Activated B cell treated with CpG ODN at 0.5 μM for 24 hours (primary cell): ENCODE measurements at regions not wholly inside any gene's neighbourhood (a gene's known extent, or its start where the extent isn't known, plus 50 kb on each side); places are given as distances from the start of the nearest gene placed in this dataset.

ENCODE experiments used
- ATAC-seq: fragments of 200-7000 bp; cut with Tn5 transposase; one replicate; pipeline ENCODE4 v1.10.0; 2021; ENCODE audit warnings: low read depth, mild to moderate bottlenecking, moderate library complexity
- CTCF ChIA-PET: fragments of 350-600 bp; sonication (Branson Sonifier 250); formaldehyde crosslinking; loops from one replicate; lab custom pipeline; 2021; ENCODE audit warnings: antibody characterized with exemption; lab: Charles Lee
- POLR2A ChIA-PET: fragments of 350-600 bp; sonication (Branson Sonifier 250); formaldehyde crosslinking; loops from one replicate; lab custom pipeline; 2021; ENCODE audit warnings: antibody characterized with exemption; lab: Charles Lee
- DNase-seq: peaks from one replicate; pipeline ENCODE4 v3.0.0; 2022
- H3K27ac Mint-ChIP-seq: one replicate; pipeline ENCODE4 v1.8.0; 2020; ENCODE audit warnings: mixed read lengths
- H3K27me3 Mint-ChIP-seq: one replicate; pipeline ENCODE4 v1.8.0; 2021; ENCODE audit warnings: mixed read lengths
- H3K36me3 Mint-ChIP-seq: one replicate; pipeline ENCODE4 v1.8.0; 2021; ENCODE audit warnings: low read depth, mixed read lengths
- H3K4me1 Mint-ChIP-seq: one replicate; pipeline ENCODE4 v1.8.0; 2021; ENCODE audit warnings: mixed read lengths
- H3K4me3 Mint-ChIP-seq: one replicate; pipeline ENCODE4 v1.8.0; 2020; ENCODE audit warnings: mild to moderate bottlenecking, mixed read lengths
- H3K9me3 Mint-ChIP-seq: one replicate; pipeline ENCODE4 v1.8.0; 2020; ENCODE audit warnings: mixed read lengths
- intact Hi-C: fragments of 100-400 bp; cut with micrococcal nuclease; formaldehyde crosslinking; loops from one replicate; pipeline ENCODE4 v1.15.1; 2024
- TF ChIP-seq, protein P1 (sequence below): fragments of 200-600 bp; IDR thresholded peaks from one replicate; pipeline ENCODE4 v1.8.0; 2022; ENCODE audit warnings: antibody characterized with exemption, mild to moderate bottlenecking

- DNase-seq, result no peak
- no peak for ATAC-seq
- TF ChIP-seq, protein P1, sequence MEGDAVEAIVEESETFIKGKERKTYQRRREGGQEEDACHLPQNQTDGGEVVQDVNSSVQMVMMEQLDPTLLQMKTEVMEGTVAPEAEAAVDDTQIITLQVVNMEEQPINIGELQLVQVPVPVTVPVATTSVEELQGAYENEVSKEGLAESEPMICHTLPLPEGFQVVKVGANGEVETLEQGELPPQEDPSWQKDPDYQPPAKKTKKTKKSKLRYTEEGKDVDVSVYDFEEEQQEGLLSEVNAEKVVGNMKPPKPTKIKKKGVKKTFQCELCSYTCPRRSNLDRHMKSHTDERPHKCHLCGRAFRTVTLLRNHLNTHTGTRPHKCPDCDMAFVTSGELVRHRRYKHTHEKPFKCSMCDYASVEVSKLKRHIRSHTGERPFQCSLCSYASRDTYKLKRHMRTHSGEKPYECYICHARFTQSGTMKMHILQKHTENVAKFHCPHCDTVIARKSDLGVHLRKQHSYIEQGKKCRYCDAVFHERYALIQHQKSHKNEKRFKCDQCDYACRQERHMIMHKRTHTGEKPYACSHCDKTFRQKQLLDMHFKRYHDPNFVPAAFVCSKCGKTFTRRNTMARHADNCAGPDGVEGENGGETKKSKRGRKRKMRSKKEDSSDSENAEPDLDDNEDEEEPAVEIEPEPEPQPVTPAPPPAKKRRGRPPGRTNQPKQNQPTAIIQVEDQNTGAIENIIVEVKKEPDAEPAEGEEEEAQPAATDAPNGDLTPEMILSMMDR, result no peak
- intact Hi-C loops, result loop anchor here (5.0 kb wide), 1 partner anchor 1692 kb away; no protein-coding TSS in a partner anchor
- H3K4me1 Mint-ChIP-seq, result no peaks in the 10 kb centered on the region
- H3K9me3 Mint-ChIP-seq, result no peaks in the 10 kb centered on the region
- H3K36me3 Mint-ChIP-seq, result no peaks in the 10 kb centered on the region
- H3K27me3 Mint-ChIP-seq, result no peaks in the 10 kb centered on the region
- CTCF ChIA-PET, result no interaction called here
- no peak overlapping the region for H3K27ac Mint-ChIP-seq
- POLR2A ChIA-PET, result no interaction called here
- no peak overlapping the region for H3K4me3 Mint-ChIP-seq
Observed at GRCh38 chr6:95365454-95365853, 211.9 kb upstream of the MANEA start.

- no peaks in the 10 kb centered on the region for H3K9me3 Mint-ChIP-seq
- no peak overlapping the region for H3K4me3 Mint-ChIP-seq
- intact Hi-C loops, result loop anchor here (5.0 kb wide), 1 partner anchor 1691 kb away; no protein-coding TSS in a partner anchor
- no peak for ATAC-seq
- no peak for DNase-seq
- no peaks in the 10 kb centered on the region for H3K36me3 Mint-ChIP-seq
- H3K4me1 Mint-ChIP-seq, result no peaks in the 10 kb centered on the region
- no peak overlapping the region for H3K27ac Mint-ChIP-seq
- no peaks in the 10 kb centered on the region for H3K27me3 Mint-ChIP-seq
- TF ChIP-seq, protein P1, result no peak
- ChIA-PET POLR2A (no interaction called here), CTCF (no interaction called here)
Observed at GRCh38 chr6:95366414-95366813, 210.9 kb upstream of the MANEA start.

DNA sequence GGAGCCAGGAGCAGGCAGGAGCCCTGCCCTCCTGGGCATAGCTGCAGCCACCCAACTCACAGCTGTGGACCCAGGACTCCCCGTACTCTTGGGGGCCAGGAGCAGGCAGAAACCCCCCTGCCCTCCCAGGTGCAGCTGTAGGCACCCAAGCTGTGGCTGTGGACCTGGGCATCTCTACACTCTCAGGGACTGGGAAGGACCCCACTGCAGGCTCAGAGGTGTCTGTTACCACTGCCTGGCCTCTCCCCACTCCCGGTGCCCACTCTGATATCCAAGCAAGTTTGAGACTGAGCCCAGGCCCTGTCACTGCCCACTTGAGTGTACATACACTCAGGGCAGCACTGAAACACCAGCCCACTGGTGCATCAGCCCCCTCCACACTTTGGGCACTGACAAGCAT is 193.5 kb upstream of the MANEA start:
- ATAC-seq (no peak), DNase-seq (no peak)
- Mint-ChIP-seq H3K4me1 (no peaks in the 10 kb centered on the region), H3K27ac (no peak overlapping the region), H3K36me3 (no peaks in the 10 kb centered on the region), H3K27me3 (no peaks in the 10 kb centered on the region), H3K9me3 (peaks cover 14% of the 10 kb centered on the region), H3K4me3 (no peak overlapping the region)
- POLR2A ChIA-PET, result no interaction called here
- intact Hi-C loops, result no loop called here
- CTCF ChIA-PET, result no interaction called here
- TF ChIP-seq, protein P1, result no peak

DNA sequence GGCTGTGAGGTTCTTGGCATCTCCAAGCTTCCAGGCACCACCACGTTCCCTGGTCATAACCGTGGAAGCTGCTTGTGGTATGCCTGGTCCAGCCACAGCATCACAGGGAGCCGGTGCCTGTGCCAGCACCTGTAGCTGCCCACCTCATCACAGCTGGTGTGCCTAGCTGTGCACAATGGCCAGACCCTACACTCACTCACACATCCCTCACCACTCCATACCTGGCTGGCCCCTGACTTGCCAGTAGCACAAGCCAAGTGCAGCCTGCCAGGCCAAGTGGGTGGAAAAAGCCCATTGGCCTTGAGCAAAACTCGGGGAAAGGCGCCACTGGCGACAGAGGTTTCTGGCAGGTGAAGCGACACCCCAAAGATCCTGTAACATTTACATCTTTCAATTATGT is 192.3 kb upstream of the MANEA start:
- no peaks in the 10 kb centered on the region for H3K27me3 Mint-ChIP-seq
- peaks cover 8% of the 10 kb centered on the region for H3K9me3 Mint-ChIP-seq
- no peak for ATAC-seq
- DNase-seq, result no peak
- H3K4me3 Mint-ChIP-seq, result no peak overlapping the region
- CTCF ChIA-PET, result no interaction called here
- no peaks in the 10 kb centered on the region for H3K4me1 Mint-ChIP-seq
- POLR2A ChIA-PET, result no interaction called here
- no peaks in the 10 kb centered on the region for H3K36me3 Mint-ChIP-seq
- intact Hi-C loops, result no loop called here
- TF ChIP-seq, protein P1, result no peak
- no peak overlapping the region for H3K27ac Mint-ChIP-seq

GRCh38 chr6:95387845-95388244 is 189.5 kb upstream of the MANEA start:
- Mint-ChIP-seq H3K27ac (no peak overlapping the region), H3K36me3 (no peaks in the 10 kb centered on the region), H3K9me3 (no peaks in the 10 kb centered on the region), H3K27me3 (no peaks in the 10 kb centered on the region), H3K4me1 (no peaks in the 10 kb centered on the region), H3K4me3 (no peak overlapping the region)
- POLR2A ChIA-PET, result no interaction called here
- ATAC-seq (no peak), DNase-seq (no peak)
- CTCF ChIA-PET, result no interaction called here
- TF ChIP-seq, protein P1, result no peak
- intact Hi-C loops, result no loop called here
